IMR-90 (cell line): ENCODE measurements at regions not wholly inside any gene's neighbourhood (a gene's known extent, or its start where the extent isn't known, plus 50 kb on each side); places are given as distances from the start of the nearest gene placed in this dataset.

Source experiments
- BHLHE40 ChIP-seq: fragments of 150-350 bp; IDR thresholded peaks from 2 replicates; pipeline ENCODE4 v1.6.1; 2016; ENCODE audit warnings: mild to moderate bottlenecking, low read depth, low read length
- CEBPB ChIP-seq: IDR thresholded peaks from 2 replicates; pipeline ENCODE4 v1.6.1; 2012; ENCODE audit warnings: low read depth, low read length, improper control_type of control experiment
- CTCF ChIP-seq: conservative IDR thresholded peaks from 2 replicates; pipeline ENCODE4 v1.5.1; 2012; ENCODE audit warnings: mild to moderate bottlenecking, low read depth, low read length, improper control_type of control experiment
- MAFK ChIP-seq: IDR thresholded peaks from 2 replicates; pipeline ENCODE4 v1.6.1; 2012; ENCODE audit warnings: low read depth, low read length, improper control_type of control experiment
- MAZ ChIP-seq: IDR thresholded peaks from 2 replicates; pipeline ENCODE4 v1.6.1; 2012; ENCODE audit warnings: low read depth, mild to moderate bottlenecking, low read length, improper control_type of control experiment, moderate library complexity, borderline replicate concordance
- MXI1 ChIP-seq: IDR thresholded peaks from 2 replicates; pipeline ENCODE4 v1.6.1; 2012; ENCODE audit warnings: low read depth, mild to moderate bottlenecking, low read length, moderate library complexity, borderline replicate concordance
- NFE2L2 ChIP-seq: fragments of 150-350 bp; IDR thresholded peaks from 2 replicates; pipeline ENCODE4 v1.6.1; 2016; ENCODE audit warnings: low read depth, mild to moderate bottlenecking, low read length
- POLR2A ChIP-seq: IDR thresholded peaks from 2 replicates; pipeline ENCODE4 v1.6.1; 2012; ENCODE audit warnings: mild to moderate bottlenecking, low read depth, low read length
- RAD21 ChIP-seq: IDR thresholded peaks from 2 replicates; pipeline ENCODE4 v1.6.1; 2012; ENCODE audit warnings: low read length, improper control_type of control experiment
- RCOR1 ChIP-seq: IDR thresholded peaks from 2 replicates; pipeline ENCODE4 v1.6.1; 2012; ENCODE audit warnings: mild to moderate bottlenecking, low read length, improper control_type of control experiment; ENCODE audit not compliant: insufficient replicate concordance
- RFX5 ChIP-seq: IDR thresholded peaks from 2 replicates; pipeline ENCODE4 v1.8.0; 2012; ENCODE audit warnings: low read depth, mild to moderate bottlenecking, low read length, moderate library complexity
- SMC3 ChIP-seq: fragments of 150-350 bp; IDR thresholded peaks from 2 replicates; pipeline ENCODE4 v1.6.1; 2016; ENCODE audit warnings: low read depth, mild to moderate bottlenecking, antibody characterized with exemption, low read length, moderate library complexity
- USF2 ChIP-seq: fragments of 150-350 bp; IDR thresholded peaks from 2 replicates; pipeline ENCODE4 v1.6.1; 2017; ENCODE audit warnings: mild to moderate bottlenecking, antibody characterized with exemption, low read length, low read depth

GRCh38 chr20:48154040-48154765 is 368.9 kb upstream of the SULF2 start:
- no peak for TF ChIP-seq RCOR1
- no peak for TF ChIP-seq CEBPB
- TF ChIP-seq CTCF, result no peak
- TF ChIP-seq RFX5, result no peak
- no peak for TF ChIP-seq POLR2A
- no peak for TF ChIP-seq MXI1
- TF ChIP-seq BHLHE40, result no peak
- TF ChIP-seq RAD21, result no peak
- no peak for TF ChIP-seq SMC3
- no peak for TF ChIP-seq MAZ
- TF ChIP-seq USF2, result no peak
- no peak for TF ChIP-seq NFE2L2
- no peak for TF ChIP-seq MAFK
